PC-9 (cell line): ENCODE measurements at regions not wholly inside any gene's neighbourhood (a gene's known extent, or its start where the extent isn't known, plus 50 kb on each side); places are given as distances from the start of the nearest gene placed in this dataset.

Experiments
- CTCF ChIP-seq: fragments of 200-600 bp; sonication (generic); conservative IDR thresholded peaks from 2 replicates; pipeline ENCODE4 v1.6.1; 2017; ENCODE audit warnings: mixed run types, antibody characterized with exemption, mild to moderate bottlenecking, moderate library complexity
- EZH2 ChIP-seq: fragments of 200-600 bp; sonication (generic); IDR thresholded peaks from 2 replicates; pipeline ENCODE4 v1.8.0; 2017; ENCODE audit warnings: antibody characterized with exemption, low read depth

- no peak for TF ChIP-seq CTCF
- no peak for TF ChIP-seq EZH2
Measured at GRCh38 chr4:140304346-140304745, 69.1 kb upstream of the SCOC start.
